H1 (cell line): ENCODE measurements at regions not wholly inside any gene's neighbourhood (a gene's known extent, or its start where the extent isn't known, plus 50 kb on each side); places are given as distances from the start of the nearest gene placed in this dataset.

ENCODE experiments used
- CTCF ChIA-PET: fragments of 300-600 bp; sonication (Branson Sonifier 250); formaldehyde crosslinking; loops from one replicate; lab custom pipeline; 2021; ENCODE audit not compliant: partially characterized antibody; lab: Charles Lee
- POLR2A ChIA-PET: fragments of 300-600 bp; sonication (Branson Sonifier 250); formaldehyde crosslinking; loops from one replicate; lab custom pipeline; 2021; ENCODE audit warnings: inconsistent platforms; ENCODE audit not compliant: partially characterized antibody; lab: Charles Lee
- DNase-seq, 2 experiments: peaks; one replicate each; pipeline versions ENCODE4 v3.0.0 to v3.0.0-alpha.2; 2010 to 2022; ENCODE audit warnings: low spot score in 2 of 2, low read depth in 1 of 2, mixed read lengths in 1 of 2
- FAIRE-seq: peaks from 2 replicates; lab custom pipeline; 2011; peaks lifted over from hg19 to GRCh38; lab: Jason Lieb, UNC
- H2AFZ ChIP-seq: 2 replicates; pipeline ENCODE4 v1.8.1; 2012; ENCODE audit warnings: low read length, inconsistent platforms
- H2AK5ac ChIP-seq: 2 replicates; pipeline ENCODE4 v1.6.1; 2013; ENCODE audit warnings: low read depth, low read length
- H2BK120ac ChIP-seq: replicated peaks from 2 replicates; pipeline ENCODE3; 2013; ENCODE audit warnings: low read depth, low read length, inconsistent platforms
- H2BK12ac ChIP-seq: 2 replicates; pipeline ENCODE4 v1.6.1; 2013; ENCODE audit warnings: low read depth, low read length
- H2BK15ac ChIP-seq: 2 replicates; pipeline ENCODE4 v1.6.1; 2013; ENCODE audit warnings: low read length
- H2BK20ac ChIP-seq: 2 replicates; pipeline ENCODE4 v1.6.1; 2013; ENCODE audit warnings: low read length
- H2BK5ac ChIP-seq: 2 replicates; pipeline ENCODE4 v1.6.1; 2013; ENCODE audit warnings: low read depth, low read length
- H3K14ac ChIP-seq: 2 replicates; pipeline ENCODE4 v1.6.1; 2013; ENCODE audit warnings: inconsistent platforms; ENCODE audit not compliant: insufficient read length
- H3K18ac ChIP-seq: 2 replicates; pipeline ENCODE4 v1.6.1; 2013; ENCODE audit warnings: low read length; ENCODE audit errors: extremely low read depth
- H3K23ac ChIP-seq: 2 replicates; pipeline ENCODE4 v1.6.1; 2013; ENCODE audit warnings: inconsistent platforms; ENCODE audit not compliant: insufficient read length
- H3K23me2 ChIP-seq: 2 replicates; pipeline ENCODE4 v1.6.1; 2013; ENCODE audit warnings: low read depth, low read length
- H3K27ac ChIP-seq: 2 replicates; pipeline ENCODE4 v1.6.1; 2011; ENCODE audit warnings: low read depth, low read length, inconsistent platforms
- H3K27me3 ChIP-seq, 4 experiments: replicated peaks in 1 of 4; 1 replicate in 1 of 4; 2 replicates in 3 of 4; pipeline versions ENCODE4 v1.6.1 to v1.8.1; 2011 to 2013; ENCODE audit warnings: low read length in 3 of 4, mild to moderate bottlenecking in 3 of 4, inconsistent platforms in 2 of 4, mixed read lengths in 2 of 4, moderate library complexity in 1 of 4; ENCODE audit not compliant: control insufficient read depth in 3 of 4, insufficient read depth in 3 of 4; ENCODE audit errors: extremely low read depth in 1 of 4
- H3K36me3 ChIP-seq, 4 experiments: 2 replicates each; pipeline versions ENCODE4 v1.6.1 to v1.8.1; 2011 to 2013; ENCODE audit warnings: mild to moderate bottlenecking in 4 of 4, low read length in 3 of 4, moderate library complexity in 2 of 4, control low read depth in 1 of 4, inconsistent platforms in 1 of 4; ENCODE audit not compliant: insufficient read depth in 4 of 4, control insufficient read depth in 2 of 4
- H3K4ac ChIP-seq: replicated peaks from 2 replicates; pipeline ENCODE3; 2013; ENCODE audit warnings: low read length, low read depth, mixed read lengths, inconsistent platforms; ENCODE audit not compliant: insufficient read length
- H3K4me1 ChIP-seq, 4 experiments: replicated peaks in 1 of 4; 1 replicate in 1 of 4; 2 replicates in 3 of 4; pipeline versions ENCODE4 v1.6.1 to v1.8.1; 2011 to 2013; ENCODE audit warnings: low read length in 3 of 4, inconsistent platforms in 2 of 4, mixed read lengths in 1 of 4; ENCODE audit not compliant: insufficient read depth in 4 of 4, control insufficient read depth in 3 of 4
- H3K4me2 ChIP-seq, 2 experiments: 2 replicates each; pipeline versions ENCODE4 v1.6.1 to v1.8.1; 2011 to 2013; ENCODE audit warnings: low read depth in 2 of 2, low read length in 2 of 2, control low read depth in 1 of 2, inconsistent platforms in 1 of 2, mild to moderate bottlenecking in 1 of 2; ENCODE audit not compliant: insufficient read depth in 1 of 2
- H3K4me3 ChIP-seq, 4 experiments: fragments of 200-600, 300-600 bp in 1 of 4; sonication (generic), shearing (Covaris generic), sonication (Bioruptor Twin) in 1 of 4; 2 replicates each; pipeline versions ENCODE4 v1.5.1 to v1.8.1; 2011 to 2016; ENCODE audit warnings: low read length in 4 of 4, low read depth in 3 of 4, control low read depth in 2 of 4, inconsistent platforms in 2 of 4, mild to moderate bottlenecking in 2 of 4, mixed read lengths in 1 of 4, moderate library complexity in 1 of 4; ENCODE audit not compliant: insufficient read depth in 2 of 4; ENCODE audit errors: extremely low read depth in 1 of 4
- H3K56ac ChIP-seq: replicated peaks from 2 replicates; pipeline ENCODE3; 2013; ENCODE audit warnings: low read depth, mild to moderate bottlenecking, mixed read lengths, low read length, inconsistent platforms; ENCODE audit not compliant: insufficient read length
- H3K79me1 ChIP-seq: 2 replicates; pipeline ENCODE4 v1.6.1; 2013; ENCODE audit warnings: low read depth, low read length, control low read depth
- H3K79me2 ChIP-seq, 2 experiments: 2 replicates each; pipeline versions ENCODE4 v1.6.1 to v1.8.1; 2012 to 2013; ENCODE audit warnings: low read length in 2 of 2, mild to moderate bottlenecking in 2 of 2, inconsistent platforms in 1 of 2; ENCODE audit not compliant: insufficient read depth in 2 of 2, control insufficient read depth in 1 of 2
- H3K9ac ChIP-seq, 4 experiments: replicated peaks in 1 of 4; 1 replicate in 1 of 4; 2 replicates in 3 of 4; pipeline versions ENCODE4 v1.6.1 to v1.8.1; 2011 to 2013; ENCODE audit warnings: low read depth in 3 of 4, low read length in 3 of 4, control low read depth in 2 of 4, mild to moderate bottlenecking in 2 of 4, moderate library complexity in 2 of 4, inconsistent platforms in 1 of 4; ENCODE audit errors: extremely low read depth in 1 of 4
- H3K9me3 ChIP-seq, 2 experiments: 2 replicates each; pipeline versions ENCODE4 v1.6.1 to v1.8.1; 2012 to 2013; ENCODE audit warnings: mild to moderate bottlenecking in 2 of 2, moderate library complexity in 2 of 2, control low read depth in 1 of 2, inconsistent platforms in 1 of 2, low read depth in 1 of 2, low read length in 1 of 2, mixed read lengths in 1 of 2; ENCODE audit not compliant: insufficient read depth in 2 of 2
- H4K20me1 ChIP-seq, 2 experiments: replicated peaks in 1 of 2; 2 replicates each; pipeline versions ENCODE3 to v1.8.1; 2011 to 2013; ENCODE audit warnings: inconsistent platforms in 2 of 2, low read length in 2 of 2, mild to moderate bottlenecking in 1 of 2; ENCODE audit not compliant: insufficient read depth in 2 of 2, control insufficient read depth in 1 of 2
- H4K5ac ChIP-seq: 2 replicates; pipeline ENCODE4 v1.6.1; 2013; ENCODE audit warnings: low read length, low read depth, mixed read lengths, inconsistent platforms; ENCODE audit not compliant: insufficient read length
- H4K8ac ChIP-seq: 2 replicates; pipeline ENCODE4 v1.8.0; 2013; ENCODE audit warnings: mild to moderate bottlenecking, moderate library complexity, low read length, inconsistent platforms; ENCODE audit not compliant: insufficient read depth; ENCODE audit errors: extremely low read depth
- H4K91ac ChIP-seq: replicated peaks from 2 replicates; pipeline ENCODE3; 2013; ENCODE audit warnings: low read length, mixed read lengths, inconsistent platforms; ENCODE audit not compliant: insufficient read length
- ASH2L ChIP-seq: fragments of 200-600, 300-600 bp; sonication (generic); IDR thresholded peaks from one replicate; pipeline ENCODE4 v1.7.1; 2017; ENCODE audit warnings: low read length
- ATF2 ChIP-seq: IDR thresholded peaks from 2 replicates; pipeline ENCODE4 v1.6.1; 2012; ENCODE audit warnings: low read length, inconsistent platforms
- CHD2 ChIP-seq: IDR thresholded peaks from 2 replicates; pipeline ENCODE4 v1.6.1; 2012; ENCODE audit warnings: low read length, improper control_type of control experiment
- E2F6 ChIP-seq: IDR thresholded peaks from 2 replicates; pipeline ENCODE4 v1.6.1; 2012; ENCODE audit warnings: inconsistent platforms
- GABPA ChIP-seq: IDR thresholded peaks from 2 replicates; pipeline ENCODE4 v1.6.1; 2011; ENCODE audit warnings: mild to moderate bottlenecking, low read length, moderate library complexity, borderline replicate concordance; ENCODE audit not compliant: insufficient read depth
- GTF2F1 ChIP-seq: IDR thresholded peaks from 2 replicates; pipeline ENCODE4 v1.6.1; 2012; ENCODE audit warnings: low read depth, low read length, improper control_type of control experiment, borderline replicate concordance
- MAFK ChIP-seq: IDR thresholded peaks from 2 replicates; pipeline ENCODE4 v1.6.1; 2012; ENCODE audit warnings: low read depth, mild to moderate bottlenecking, improper control_type of control experiment, low read length
- POLR2AphosphoS5 ChIP-seq: IDR thresholded peaks from 2 replicates; pipeline ENCODE4 v1.6.1; 2011; ENCODE audit warnings: low read depth, low read length
- RFX5 ChIP-seq: IDR thresholded peaks from 2 replicates; pipeline ENCODE4 v1.6.1; 2011; ENCODE audit warnings: low read depth, low read length, improper control_type of control experiment, borderline replicate concordance
- RNF2 ChIP-seq: fragments of 200-900, 300-1000 bp; sonication (generic); IDR thresholded peaks from 2 replicates; pipeline ENCODE4 v1.7.1; 2016; ENCODE audit warnings: borderline replicate concordance, low read depth, mild to moderate bottlenecking, antibody characterized with exemption, low read length; ENCODE audit not compliant: poor library complexity, severe bottlenecking; ENCODE audit errors: missing control alignments
- SAP30 ChIP-seq: fragments of 300-600 bp; sonication (generic); IDR thresholded peaks from 2 replicates; pipeline ENCODE4 v1.7.1; 2012; ENCODE audit warnings: low read length, moderate library complexity, mild to moderate bottlenecking, inconsistent platforms; ENCODE audit not compliant: insufficient read depth, insufficient replicate concordance
- SUZ12 ChIP-seq: fragments of 200-600 bp; sonication (generic); IDR thresholded peaks from 2 replicates; pipeline ENCODE4 v1.6.1; 2012; ENCODE audit warnings: mild to moderate bottlenecking, inconsistent platforms, low read length, moderate library complexity, mixed read lengths
- WGBS, 2 experiments: shearing (Covaris generic) in 1 of 2; methylation state at CpG; one replicate each; pipeline versions ENCODE4 v1.1.6 to v1.1.7; 2013 to 2015; ENCODE audit warnings: low lambda C conversion rate in 2 of 2, mixed read lengths in 2 of 2, inconsistent platforms in 1 of 2, low coverage in 1 of 2, missing lambda C conversion rate in 1 of 2; ENCODE audit not compliant: insufficient replicate concordance in 2 of 2, insufficient coverage in 1 of 2, insufficient read length in 1 of 2; ENCODE audit errors: extremely low coverage in 1 of 2, missing lambda C conversion rate in 1 of 2; 5-methylcytosine and 5-hydroxymethylcytosine counted together

GRCh38 chr3:87367736-87368135, 91.4 kb upstream of the POU1F1 start:
- CTCF ChIA-PET, result interaction anchor here (1.1 to 1.8 kb wide), 2 partner anchors 17 to 18 kb away, joined by 4 read pairs; no protein-coding TSS in a partner anchor

More at GRCh38 chr3:87367736-87368135, 91.4 kb upstream of the POU1F1 start:
- Histone ChIP-seq H2BK120ac (no peak overlapping the region), H2BK20ac (no peak overlapping the region), H3K4me3 (no peak overlapping the region), H3K79me2 (no peaks in the 10 kb centered on the region), H3K4ac (no peak overlapping the region), H3K56ac (no peak overlapping the region), H2BK15ac (no peak overlapping the region), H3K4me2 (no peak overlapping the region), H2BK12ac (no peak overlapping the region), H3K9me3 (no peaks in the 10 kb centered on the region), H3K14ac (no peak overlapping the region), H4K5ac (no peak overlapping the region), H3K79me1 (no peaks in the 10 kb centered on the region), H4K91ac (no peak overlapping the region), H4K8ac (no peak overlapping the region), H3K4me1 (no peaks in the 10 kb centered on the region), H3K9ac (no peak overlapping the region), H3K36me3 (no peaks in the 10 kb centered on the region), H2AFZ (no peak overlapping the region), H3K23me2 (no peaks in the 10 kb centered on the region), H2BK5ac (no peak overlapping the region), H4K20me1 (no peaks in the 10 kb centered on the region), H3K23ac (no peak overlapping the region), H3K27ac (no peak overlapping the region), H2AK5ac (no peak overlapping the region), H3K18ac (no peak overlapping the region), H3K27me3 (no peaks in the 10 kb centered on the region)
- TF ChIP-seq ASH2L (no peak), POLR2AphosphoS5 (no peak), GTF2F1 (no peak), ATF2 (no peak), GABPA (no peak), MAFK (no peak), CHD2 (no peak), E2F6 (no peak), SUZ12 (no peak), RFX5 (no peak), RNF2 (no peak), SAP30 (no peak)
- POLR2A ChIA-PET, result no interaction called here
- FAIRE-seq, result no peak
- no peak for DNase-seq
- WGBS, 2 experiments, result 90% methylated on average over 1 of the region's 1 CpG; no CpG with 5 or more reads in 1 of the 2 experiments
